NB4 (cell line): ENCODE measurements at regions not wholly inside any gene's neighbourhood (a gene's known extent, or its start where the extent isn't known, plus 50 kb on each side); places are given as distances from the start of the nearest gene placed in this dataset.

Experiments used
- CTCF ChIP-seq: IDR thresholded peaks from one replicate; pipeline ENCODE4 v1.5.1; 2012; ENCODE audit warnings: low read depth, low read length
- POLR2A ChIP-seq: IDR thresholded peaks from 2 replicates; pipeline ENCODE4 v1.6.1; 2011; ENCODE audit warnings: mild to moderate bottlenecking; ENCODE audit not compliant: insufficient read length; ENCODE audit errors: extremely low read depth

- TF ChIP-seq CTCF, result no peak
- TF ChIP-seq POLR2A, result no peak
Measured at GRCh38 chr20:7742479-7742878, 197.8 kb downstream of the HAO1 start.
